CD4-positive, alpha-beta T cell (primary cell): ENCODE measurements at regions not wholly inside any gene's neighbourhood (a gene's known extent, or its start where the extent isn't known, plus 50 kb on each side); places are given as distances from the start of the nearest gene placed in this dataset.
"Not testable (repeated sequence)": the region's sequence is repeated elsewhere in the genome, so short reads cannot be mapped to it uniquely, and the experiment has no call there.

Source experiments
- ATAC-seq: fragments of 200-7000 bp; cut with Tn5 transposase; one replicate; pipeline ENCODE4 v1.10.0; 2022; ENCODE audit warnings: mild to moderate bottlenecking; ENCODE audit not compliant: poor library complexity
- CTCF ChIA-PET: fragments of 350-600 bp; sonication (Branson Sonifier 250); formaldehyde crosslinking; loops from one replicate; lab custom pipeline; 2021; ENCODE audit warnings: antibody characterized with exemption, inconsistent platforms; lab: Charles Lee
- POLR2A ChIA-PET: fragments of 350-600 bp; sonication (Branson Sonifier 250); formaldehyde crosslinking; loops from one replicate; lab custom pipeline; 2021; ENCODE audit warnings: antibody characterized with exemption, inconsistent platforms; lab: Charles Lee
- DNase-seq, 14 experiments: peaks; one replicate each; pipeline ENCODE4 v3.0.0-alpha.2; 2013 to 2020; ENCODE audit warnings: mixed read lengths in 2 of 14
- H3K27ac ChIP-seq, 2 donors: one replicate each; pipeline versions ENCODE4 v1.5.1 to v1.7.0; 2013; ENCODE audit warnings: low read length in 2 of 2, low read depth in 1 of 2, mild to moderate bottlenecking in 1 of 2
- H3K27me3 ChIP-seq, 2 experiments: 1 replicate in 1 of 2; 2 replicates in 1 of 2; pipeline versions ENCODE4 v1.6.1 to v1.7.0; 2013; ENCODE audit warnings: low read length in 2 of 2, control low read depth in 1 of 2, mild to moderate bottlenecking in 1 of 2, moderate library complexity in 1 of 2; ENCODE audit not compliant: insufficient read depth in 2 of 2, control insufficient read depth in 1 of 2
- H3K36me3 ChIP-seq: one replicate; pipeline ENCODE4 v1.6.1; 2013; ENCODE audit warnings: low read length, control low read depth; ENCODE audit not compliant: insufficient read depth
- H3K4me1 ChIP-seq: one replicate; pipeline ENCODE4 v1.6.1; 2013; ENCODE audit warnings: low read length, control low read depth; ENCODE audit not compliant: insufficient read depth
- H3K4me3 ChIP-seq: one replicate; pipeline ENCODE4 v1.5.1; 2013; ENCODE audit warnings: mild to moderate bottlenecking, low read length, moderate library complexity
- H3K9me3 ChIP-seq, 2 experiments: 1 replicate in 1 of 2; 2 replicates in 1 of 2; pipeline versions ENCODE4 v1.6.1 to v1.7.0; 2013; ENCODE audit warnings: low read length in 2 of 2, mild to moderate bottlenecking in 2 of 2, control low read depth in 1 of 2, moderate library complexity in 1 of 2; ENCODE audit not compliant: control insufficient read depth in 1 of 2, insufficient read depth in 1 of 2
- H3K27ac Mint-ChIP-seq: one replicate; pipeline ENCODE4 v1.8.0; 2020; ENCODE audit warnings: mixed read lengths
- H3K27me3 Mint-ChIP-seq: one replicate; pipeline ENCODE4 v1.8.0; 2021; ENCODE audit warnings: mixed read lengths
- H3K36me3 Mint-ChIP-seq: one replicate; pipeline ENCODE4 v1.8.0; 2021; ENCODE audit warnings: low read depth, mixed read lengths
- H3K4me1 Mint-ChIP-seq: one replicate; pipeline ENCODE4 v1.8.0; 2021; ENCODE audit warnings: low read depth, mixed read lengths
- H3K4me3 Mint-ChIP-seq: one replicate; pipeline ENCODE4 v1.8.0; 2020; ENCODE audit warnings: mild to moderate bottlenecking, mixed read lengths
- H3K9me3 Mint-ChIP-seq: one replicate; pipeline ENCODE4 v1.8.0; 2020; ENCODE audit warnings: mixed read lengths
- intact Hi-C, 2 experiments: fragments of 100-400 bp; cut with DNase I in 1 of 2; cut with micrococcal nuclease in 1 of 2; formaldehyde crosslinking; loops; one replicate each; pipeline versions ENCODE4 v1.15.1 to v1.9.0; 2023 to 2025; cut with DNase I, micrococcal nuclease
- TF ChIP-seq, protein P1 (sequence below): fragments of 200-600 bp; IDR thresholded peaks from one replicate; pipeline ENCODE4 v1.8.0; 2022; ENCODE audit warnings: antibody characterized with exemption, mild to moderate bottlenecking

DNA sequence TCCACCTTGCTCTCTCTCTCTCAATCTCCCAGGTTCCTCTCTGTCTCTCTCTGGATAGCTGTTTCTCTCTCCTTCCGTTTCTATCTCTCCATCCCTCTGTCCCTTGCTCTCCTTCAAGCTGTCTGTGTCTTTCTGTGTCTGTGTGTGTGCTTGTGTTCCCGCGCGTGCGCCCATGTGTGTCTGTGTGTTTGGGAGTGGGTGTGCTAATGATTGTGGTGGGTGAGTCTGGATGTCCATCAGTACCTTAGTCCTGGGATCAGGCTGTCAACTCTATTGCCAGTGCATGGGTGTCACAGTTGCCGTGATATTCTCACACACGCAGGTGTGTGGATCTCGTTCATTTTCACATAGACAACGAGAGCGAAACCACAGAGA, 1380.6 kb upstream of the DEFB115 start:
- Histone ChIP-seq H3K9me3 (peaks cover 22 to 67% of the 10 kb centered on the region in 2 experiments), H3K27me3 (no peaks in the 10 kb centered on the region), H3K36me3 (no peaks in the 10 kb centered on the region), H3K4me3 (no peak overlapping the region), H3K27ac (no peak overlapping the region), H3K4me1 (no peaks in the 10 kb centered on the region)
- intact Hi-C loops, result no loop called here
- no peak for ATAC-seq
- POLR2A ChIA-PET, result no interaction called here
- Mint-ChIP-seq H3K4me1 (no peaks in the 10 kb centered on the region), H3K27me3 (no peaks in the 10 kb centered on the region), H3K9me3 (peaks cover 27% of the 10 kb centered on the region), H3K27ac (no peak overlapping the region), H3K4me3 (no peak overlapping the region), H3K36me3 (peaks cover 4% of the 10 kb centered on the region)
- peak in 1 of 14 experiments; percentile 15 for DNase-seq
- CTCF ChIA-PET, result no interaction called here
- TF ChIP-seq, protein P1, sequence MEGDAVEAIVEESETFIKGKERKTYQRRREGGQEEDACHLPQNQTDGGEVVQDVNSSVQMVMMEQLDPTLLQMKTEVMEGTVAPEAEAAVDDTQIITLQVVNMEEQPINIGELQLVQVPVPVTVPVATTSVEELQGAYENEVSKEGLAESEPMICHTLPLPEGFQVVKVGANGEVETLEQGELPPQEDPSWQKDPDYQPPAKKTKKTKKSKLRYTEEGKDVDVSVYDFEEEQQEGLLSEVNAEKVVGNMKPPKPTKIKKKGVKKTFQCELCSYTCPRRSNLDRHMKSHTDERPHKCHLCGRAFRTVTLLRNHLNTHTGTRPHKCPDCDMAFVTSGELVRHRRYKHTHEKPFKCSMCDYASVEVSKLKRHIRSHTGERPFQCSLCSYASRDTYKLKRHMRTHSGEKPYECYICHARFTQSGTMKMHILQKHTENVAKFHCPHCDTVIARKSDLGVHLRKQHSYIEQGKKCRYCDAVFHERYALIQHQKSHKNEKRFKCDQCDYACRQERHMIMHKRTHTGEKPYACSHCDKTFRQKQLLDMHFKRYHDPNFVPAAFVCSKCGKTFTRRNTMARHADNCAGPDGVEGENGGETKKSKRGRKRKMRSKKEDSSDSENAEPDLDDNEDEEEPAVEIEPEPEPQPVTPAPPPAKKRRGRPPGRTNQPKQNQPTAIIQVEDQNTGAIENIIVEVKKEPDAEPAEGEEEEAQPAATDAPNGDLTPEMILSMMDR, result no peak

DNA sequence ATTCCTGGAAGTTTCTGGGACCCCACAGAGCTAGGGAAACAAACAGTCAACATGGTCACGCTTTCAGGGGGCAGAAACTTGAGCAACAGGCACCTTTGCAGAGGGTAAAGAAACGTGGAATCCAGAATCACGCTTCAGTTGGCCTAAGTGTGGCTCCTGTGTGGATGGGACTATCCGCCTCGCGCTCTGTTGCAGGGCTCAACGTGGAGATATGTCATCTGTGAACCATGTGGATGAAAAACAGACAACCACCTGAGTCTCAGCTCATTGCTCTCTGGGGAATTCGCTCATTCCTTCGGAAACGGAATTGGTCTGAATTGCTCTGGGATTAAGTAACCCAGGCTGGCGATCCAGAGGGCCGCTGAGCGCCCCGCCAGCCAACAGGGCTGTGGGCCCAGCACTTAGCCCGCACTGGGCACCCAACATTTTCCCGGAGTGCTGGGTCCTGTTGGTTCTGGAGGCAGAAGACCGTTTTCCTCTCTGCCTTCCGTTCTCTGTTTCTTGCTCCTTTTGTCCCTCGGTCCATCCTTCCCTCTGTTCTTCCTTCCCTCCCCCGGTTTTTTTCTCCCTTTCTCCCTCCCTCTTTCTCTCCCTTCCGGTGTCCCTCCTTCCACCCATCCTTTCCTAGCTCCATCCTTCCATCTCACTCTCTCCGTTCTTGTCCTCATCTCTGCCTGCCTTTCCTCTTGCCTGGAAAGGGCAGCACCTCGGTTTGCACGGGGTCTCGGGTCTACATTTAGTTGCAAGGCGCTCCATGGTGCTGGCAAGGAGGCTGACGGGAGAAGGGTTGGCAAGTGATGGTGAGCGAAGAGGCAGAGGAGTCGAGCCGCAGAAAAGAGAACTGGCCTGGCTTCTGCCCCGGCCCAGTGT, 1379.8 kb upstream of the DEFB115 start:
- ATAC-seq, H3K36me3 ChIP-seq, H3K4me1 Mint-ChIP-seq, CTCF ChIA-PET, H3K27ac ChIP-seq, H3K27ac Mint-ChIP-seq, H3K27me3 Mint-ChIP-seq, H3K36me3 Mint-ChIP-seq, DNase-seq, H3K27me3 ChIP-seq, POLR2A ChIA-PET, intact Hi-C loops, H3K4me1 ChIP-seq, H3K4me3 ChIP-seq: not testable (repeated sequence)
- Mint-ChIP-seq H3K9me3 (peaks cover 30% of the 10 kb centered on the region), H3K4me3 (peak overlapping the region; percentile 54)
- H3K9me3 ChIP-seq, result peaks cover 22 to 67% of the 10 kb centered on the region in 2 experiments

DNA sequence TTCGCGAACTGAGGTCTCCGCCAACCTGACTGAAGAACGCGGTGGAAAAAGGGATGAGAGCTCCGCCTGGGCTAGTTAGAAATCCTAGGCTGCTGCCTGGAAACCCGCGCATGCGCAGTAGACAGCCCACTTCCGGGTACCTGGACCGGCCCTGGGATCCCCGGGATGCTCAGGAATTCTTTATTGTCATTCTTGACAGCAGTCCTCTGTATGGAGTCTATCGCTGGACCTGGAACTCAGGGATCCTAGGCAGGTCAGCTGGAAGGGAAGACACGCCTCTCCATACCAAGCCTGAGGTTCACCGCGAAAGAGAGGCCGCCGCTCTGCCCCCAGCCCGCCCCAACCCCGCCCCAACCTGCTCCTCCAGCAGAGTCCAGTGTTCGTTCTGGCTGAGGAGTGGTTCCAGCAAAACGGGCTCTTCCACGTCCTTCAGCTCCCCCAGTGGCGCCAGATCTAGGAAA, 1379.2 kb upstream of the DEFB115 start:
- TF ChIP-seq, protein P1, result no peak
- peak overlapping the region; percentile 54 for H3K4me3 Mint-ChIP-seq
- no peaks in the 10 kb centered on the region for H3K4me1 ChIP-seq
- peak in 2 of 14 experiments; percentile 7 to 25 for DNase-seq
- no peaks in the 10 kb centered on the region for H3K27me3 ChIP-seq
- peaks cover 22 to 67% of the 10 kb centered on the region in 2 experiments for H3K9me3 ChIP-seq
- H3K4me1 Mint-ChIP-seq, result no peaks in the 10 kb centered on the region
- H3K36me3 Mint-ChIP-seq, result peaks cover 4% of the 10 kb centered on the region
- no peaks in the 10 kb centered on the region for H3K27me3 Mint-ChIP-seq
- H3K27ac Mint-ChIP-seq, result no peak overlapping the region
- no peak for ATAC-seq
- H3K36me3 ChIP-seq, result no peaks in the 10 kb centered on the region
- POLR2A ChIA-PET, result no interaction called here
- intact Hi-C loops, result no loop called here
- CTCF ChIA-PET, result no interaction called here
- no peak overlapping the region for H3K4me3 ChIP-seq
- H3K9me3 Mint-ChIP-seq, result peaks cover 24% of the 10 kb centered on the region
- no peak overlapping the region for H3K27ac ChIP-seq
